GM19351 (cell line): ENCODE measurements at regions not wholly inside any gene's neighbourhood (a gene's known extent, or its start where the extent isn't known, plus 50 kb on each side); places are given as distances from the start of the nearest gene placed in this dataset.

Experiments
- ATAC-seq: cut with Tn5 transposase; IDR thresholded peaks from one replicate; pipeline ENCODE4 v1.9.1; 2021; ENCODE audit warnings: mild to moderate bottlenecking, moderate library complexity; ENCODE audit not compliant: unreplicated experiment

DNA sequence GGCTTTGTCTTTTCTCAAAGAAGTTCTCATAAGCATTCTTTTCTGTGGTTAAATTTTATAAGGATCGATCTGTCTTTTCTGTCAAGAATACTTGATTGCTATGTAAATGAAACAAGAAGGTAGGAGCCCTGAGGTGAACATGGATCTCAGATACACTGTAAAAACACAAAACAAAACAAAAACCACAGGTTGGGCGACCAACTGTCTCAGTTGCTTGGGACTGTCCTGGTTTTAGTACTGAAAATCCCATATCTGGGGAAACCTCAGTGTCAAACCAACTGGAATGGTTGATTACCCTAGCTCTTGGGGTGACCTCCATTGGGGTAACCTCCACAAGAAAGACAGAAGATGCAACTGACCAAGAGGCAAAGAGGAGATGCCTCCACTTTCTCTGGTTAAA, 55.8 kb upstream of the TMEM178A start:
- ATAC-seq: no peak

GRCh38 chr2:39615675-39616074, 50.0 kb upstream of the TMEM178A start:
- no peak for ATAC-seq
